SK-N-MC (cell line): ENCODE measurements at regions not wholly inside any gene's neighbourhood (a gene's known extent, or its start where the extent isn't known, plus 50 kb on each side); places are given as distances from the start of the nearest gene placed in this dataset.

Experiments used
- DNase-seq: peaks from one replicate; pipeline ENCODE4 v3.0.0-alpha.2; 2011; ENCODE audit warnings: low read depth, low spot score
- H3K27ac ChIP-seq: fragments of 200-600 bp; sonication (generic); 2 replicates; pipeline ENCODE4 v1.5.1; 2016; ENCODE audit warnings: mixed run types
- H3K36me3 ChIP-seq: fragments of 200-600 bp; sonication (generic); 2 replicates; pipeline ENCODE4 v1.6.1; 2017; ENCODE audit warnings: antibody characterized with exemption, low read length, mixed read lengths; ENCODE audit not compliant: insufficient read depth
- H3K4me3 ChIP-seq: fragments of 200-600 bp; sonication (generic); 2 replicates; pipeline ENCODE4 v1.5.1; 2016
- H3K9ac ChIP-seq: fragments of 200-600 bp; sonication (generic); 2 replicates; pipeline ENCODE4 v1.8.0; 2017; ENCODE audit warnings: mixed run types, mixed read lengths; ENCODE audit not compliant: insufficient read length
- H3K9me3 ChIP-seq: fragments of 200-600 bp; sonication (generic); 2 replicates; pipeline ENCODE4 v1.6.1; 2017; ENCODE audit warnings: low read depth, mild to moderate bottlenecking, antibody characterized with exemption, low read length, moderate library complexity, mixed read lengths
- EZH2 ChIP-seq: fragments of 200-600 bp; sonication (generic); IDR thresholded peaks from one replicate; pipeline ENCODE4 v1.6.1; 2017; ENCODE audit warnings: antibody characterized with exemption
- FOXP2 ChIP-seq: optimal IDR thresholded peaks from 2 replicates; pipeline ENCODE3; 2011; ENCODE audit warnings: mild to moderate bottlenecking, moderate library complexity; ENCODE audit not compliant: insufficient read depth; ENCODE audit errors: extremely low read length, control extremely low read depth
- POLR2AphosphoS5 ChIP-seq: IDR thresholded peaks from 2 replicates; pipeline ENCODE4 v1.6.1; 2012; ENCODE audit warnings: mild to moderate bottlenecking, low read depth, low read length, borderline replicate concordance

DNA sequence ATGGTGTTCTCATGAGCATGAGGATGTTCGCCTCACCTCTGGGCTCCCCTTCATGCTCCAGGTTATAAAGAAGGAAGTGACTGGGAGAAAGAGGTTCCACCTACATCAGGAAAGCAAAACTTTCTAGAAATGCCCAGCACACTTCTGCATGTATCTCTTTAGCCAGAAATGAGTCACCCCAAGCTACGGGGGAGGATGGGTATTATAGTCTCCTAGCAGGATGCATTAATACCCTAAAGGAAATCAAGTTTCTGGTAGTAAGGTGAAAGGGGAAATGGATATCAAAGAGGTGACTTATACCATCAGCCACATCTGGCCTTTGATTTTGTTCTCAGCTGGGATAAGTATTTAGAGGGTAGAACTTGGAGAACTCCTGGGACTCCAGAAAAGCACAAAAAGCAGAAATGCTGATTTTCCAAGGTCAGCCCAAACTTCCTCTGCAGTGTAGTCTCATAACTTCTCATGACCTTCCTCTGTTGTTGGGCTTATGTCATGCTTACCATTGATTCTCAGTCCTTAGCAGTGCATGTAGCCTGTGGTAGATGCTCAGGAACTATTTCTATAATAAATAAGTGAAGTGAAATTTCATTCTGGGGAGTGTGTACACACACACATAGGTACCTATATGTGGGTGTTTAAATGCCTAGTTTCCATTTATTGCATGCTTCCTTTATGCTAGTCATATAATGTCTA, 209.4 kb upstream of the CRY1 start:
- H3K9ac ChIP-seq, result no peak overlapping the region
- no peaks in the 10 kb centered on the region for H3K9me3 ChIP-seq
- H3K4me3 ChIP-seq, result no peak overlapping the region
- TF ChIP-seq FOXP2 (no peak), EZH2 (no peak), POLR2AphosphoS5 (no peak)
- H3K27ac ChIP-seq, result no peak overlapping the region
- H3K36me3 ChIP-seq, result no peaks in the 10 kb centered on the region
- DNase-seq, result no peak

- H3K9me3 ChIP-seq, result no peaks in the 10 kb centered on the region
- H3K4me3 ChIP-seq, result no peak overlapping the region
- H3K27ac ChIP-seq, result no peak overlapping the region
- TF ChIP-seq POLR2AphosphoS5, result no peak
- no peak for TF ChIP-seq FOXP2
- no peak for TF ChIP-seq EZH2
- DNase-seq, result no peak
- no peaks in the 10 kb centered on the region for H3K36me3 ChIP-seq
- no peak overlapping the region for H3K9ac ChIP-seq
Observed at GRCh38 chr12:107304588-107305532, 211.5 kb upstream of the CRY1 start.

DNA sequence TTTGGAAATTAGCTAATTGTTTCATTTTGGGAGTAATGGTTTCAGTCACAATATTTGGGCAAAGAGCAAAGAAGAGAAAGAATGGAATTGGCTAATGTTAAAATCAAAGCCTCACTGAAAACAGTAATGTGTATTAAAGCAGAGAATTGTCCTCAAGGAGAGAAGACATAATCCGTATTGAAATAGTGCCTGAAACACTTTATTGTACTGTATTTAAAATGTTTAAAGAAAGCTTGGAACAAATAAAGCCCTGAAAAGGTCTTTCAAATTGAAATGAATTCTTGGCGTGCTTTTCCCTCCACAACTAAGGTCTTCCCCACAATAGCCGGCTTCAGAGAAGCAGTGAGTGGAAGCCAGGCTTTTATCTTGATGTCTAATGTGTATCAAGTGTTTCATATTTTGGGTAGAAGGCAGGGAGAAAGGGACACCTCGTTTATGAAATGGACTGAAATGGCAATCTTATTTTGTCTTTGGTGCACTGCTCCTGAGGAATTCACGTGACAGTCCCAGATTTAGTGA, 212.9 kb upstream of the CRY1 start:
- H3K9ac ChIP-seq, result no peak overlapping the region
- no peak overlapping the region for H3K27ac ChIP-seq

GRCh38 chr12:107308310-107308709, 215.0 kb upstream of the CRY1 start:
- DNase-seq, result no peak
- Histone ChIP-seq H3K36me3 (no peaks in the 10 kb centered on the region), H3K9ac (no peak overlapping the region), H3K27ac (no peak overlapping the region), H3K4me3 (no peak overlapping the region), H3K9me3 (no peaks in the 10 kb centered on the region)
- TF ChIP-seq FOXP2 (no peak), POLR2AphosphoS5 (no peak), EZH2 (no peak)

More for the DNA sequence above, 212.9 kb upstream of the CRY1 start:
- Histone ChIP-seq H3K36me3 (no peaks in the 10 kb centered on the region), H3K9me3 (no peaks in the 10 kb centered on the region), H3K4me3 (no peak overlapping the region)
- TF ChIP-seq FOXP2 (no peak), POLR2AphosphoS5 (no peak), EZH2 (no peak)
- no peak for DNase-seq

- no peaks in the 10 kb centered on the region for H3K36me3 ChIP-seq
- no peak overlapping the region for H3K4me3 ChIP-seq
- no peak for TF ChIP-seq POLR2AphosphoS5
- no peak for TF ChIP-seq FOXP2
- TF ChIP-seq EZH2, result no peak
- DNase-seq, result no peak
- no peak overlapping the region for H3K27ac ChIP-seq
- H3K9me3 ChIP-seq, result no peaks in the 10 kb centered on the region
- no peak overlapping the region for H3K9ac ChIP-seq
Observed at GRCh38 chr12:107309020-107309419, 215.7 kb upstream of the CRY1 start.

DNA sequence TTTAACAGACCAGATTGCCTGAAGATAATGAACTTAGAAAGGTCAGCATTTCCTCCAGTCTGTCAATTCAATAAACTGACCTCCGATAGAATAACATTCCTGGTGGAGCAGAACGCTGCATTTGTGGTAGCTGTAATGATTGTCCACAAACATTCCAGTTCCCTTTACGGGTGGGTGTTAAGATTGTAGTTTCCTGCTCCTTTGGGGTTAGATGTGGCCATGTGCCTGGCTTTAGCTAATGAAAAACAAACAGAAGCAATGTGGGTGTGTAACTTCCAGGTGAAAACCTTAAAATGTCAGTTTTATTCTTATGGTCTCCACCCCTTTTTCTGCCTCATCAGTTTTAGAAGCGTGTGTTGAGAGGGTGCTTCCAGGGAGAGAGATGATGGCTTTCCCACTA, 217.3 kb upstream of the CRY1 start:
- H3K9me3 ChIP-seq, result no peaks in the 10 kb centered on the region
- H3K4me3 ChIP-seq, result no peak overlapping the region
- DNase-seq, result no peak
- H3K9ac ChIP-seq, result no peak overlapping the region
- H3K27ac ChIP-seq, result no peak overlapping the region
- no peak for TF ChIP-seq POLR2AphosphoS5
- TF ChIP-seq FOXP2, result no peak
- no peak for TF ChIP-seq EZH2
- no peaks in the 10 kb centered on the region for H3K36me3 ChIP-seq

GRCh38 chr12:107311682-107312081, 218.3 kb upstream of the CRY1 start:
- H3K9me3 ChIP-seq, result no peaks in the 10 kb centered on the region
- DNase-seq, result no peak
- TF ChIP-seq FOXP2 (no peak), EZH2 (no peak), POLR2AphosphoS5 (no peak)
- no peaks in the 10 kb centered on the region for H3K36me3 ChIP-seq
- no peak overlapping the region for H3K9ac ChIP-seq
- H3K27ac ChIP-seq, result no peak overlapping the region
- no peak overlapping the region for H3K4me3 ChIP-seq

DNA sequence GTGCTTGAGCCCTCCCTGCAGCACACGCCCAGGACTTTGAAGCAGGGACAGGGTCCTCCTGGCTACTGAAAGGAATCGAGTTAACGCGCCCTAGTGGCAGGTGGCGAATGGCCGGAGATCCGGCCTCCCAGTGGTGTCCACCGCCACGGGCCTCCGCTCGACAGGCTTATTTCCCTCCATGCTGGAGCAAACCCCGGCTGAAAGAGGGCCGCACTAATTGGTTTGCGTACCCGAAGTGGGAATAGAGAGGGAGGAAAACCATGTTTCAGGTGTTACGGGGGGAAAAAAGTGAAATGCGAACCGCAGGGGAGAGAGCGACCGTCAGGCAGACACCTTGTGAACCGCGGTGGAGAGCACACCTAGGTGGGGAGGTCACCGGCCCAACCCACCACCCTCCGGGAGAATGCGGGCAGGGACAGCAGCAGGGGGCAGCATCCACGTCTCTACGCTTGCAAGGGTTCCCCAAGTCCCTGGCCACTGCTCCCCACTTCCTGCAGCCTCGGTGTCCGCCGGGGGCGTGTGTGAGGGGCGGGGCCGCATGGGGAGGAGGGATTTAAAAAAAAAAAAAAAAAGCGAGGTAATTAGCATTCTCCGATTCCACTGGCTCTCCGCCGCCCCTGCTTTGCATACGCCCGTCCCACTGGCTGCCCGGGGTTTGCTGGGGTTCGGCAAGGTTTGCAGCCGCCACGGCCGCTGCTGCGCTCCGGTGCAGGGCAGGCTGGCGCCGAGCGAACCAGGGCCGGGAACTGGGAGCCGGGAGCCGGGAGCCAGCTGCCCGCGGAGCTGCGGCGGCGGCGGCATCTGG, 224.6 kb upstream of the CRY1 start:
- Histone ChIP-seq H3K27ac (no peak overlapping the region), H3K4me3 (no peak overlapping the region), H3K9ac (no peak overlapping the region), H3K36me3 (no peaks in the 10 kb centered on the region), H3K9me3 (no peaks in the 10 kb centered on the region)
- TF ChIP-seq FOXP2 (no peak), EZH2 (no peak), POLR2AphosphoS5 (no peak)
- DNase-seq, result no peak
